ENCODE measurements at regions not wholly inside any gene's neighbourhood (a gene's known extent, or its start where the extent isn't known, plus 50 kb on each side); places are given as distances from the start of the nearest gene placed in this dataset.

GRCh38 chr2:36177282-36177681, 178.3 kb upstream of the CRIM1 start:
- no peak overlapping the region for H3K27ac ChIP-seq
- TF ChIP-seq CTCF (conservative IDR thresholded peaks at IDR 0.05), result no peak

GRCh38 chr2:36174920-36175319, 180.7 kb upstream of the CRIM1 start:
- no peak overlapping the region for H3K27ac ChIP-seq
- TF ChIP-seq CTCF (conservative IDR thresholded peaks at IDR 0.05), result no peak

- TF ChIP-seq CTCF (conservative IDR thresholded peaks at IDR 0.05), result no peak
- no peak overlapping the region for H3K27ac ChIP-seq
Observed at GRCh38 chr2:36173760-36174404, 181.7 kb upstream of the CRIM1 start.

GRCh38 chr2:36172824-36173223, 182.8 kb upstream of the CRIM1 start:
- no peak overlapping the region for H3K27ac ChIP-seq
- TF ChIP-seq CTCF (conservative IDR thresholded peaks at IDR 0.05), result no peak

DNA sequence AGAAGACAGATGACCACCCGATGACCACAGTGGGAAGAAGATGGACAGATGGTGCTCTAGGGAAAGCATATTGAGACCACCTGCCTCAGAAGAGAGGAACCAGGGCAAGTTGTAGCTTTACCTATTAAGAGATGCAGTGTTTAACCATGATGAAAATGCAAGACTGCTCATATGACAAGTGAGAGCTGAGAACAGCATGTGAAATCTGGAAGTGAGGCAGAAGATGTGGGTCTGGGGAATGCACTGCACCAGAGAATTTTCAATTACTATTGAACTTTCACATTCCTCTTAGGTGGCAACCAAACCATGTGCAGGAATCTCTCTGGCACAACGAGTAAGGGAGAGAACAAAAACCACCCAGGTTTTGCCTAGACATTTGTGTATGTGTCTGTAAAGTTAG, 184.8 kb upstream of the CRIM1 start:
- TF ChIP-seq CTCF (conservative IDR thresholded peaks at IDR 0.05), result no peak
- no peak overlapping the region for H3K27ac ChIP-seq

GRCh38 chr2:36169843-36170242, 185.7 kb upstream of the CRIM1 start:
- no peak overlapping the region for H3K27ac ChIP-seq
- no peak for TF ChIP-seq CTCF (conservative IDR thresholded peaks at IDR 0.05)

DNA sequence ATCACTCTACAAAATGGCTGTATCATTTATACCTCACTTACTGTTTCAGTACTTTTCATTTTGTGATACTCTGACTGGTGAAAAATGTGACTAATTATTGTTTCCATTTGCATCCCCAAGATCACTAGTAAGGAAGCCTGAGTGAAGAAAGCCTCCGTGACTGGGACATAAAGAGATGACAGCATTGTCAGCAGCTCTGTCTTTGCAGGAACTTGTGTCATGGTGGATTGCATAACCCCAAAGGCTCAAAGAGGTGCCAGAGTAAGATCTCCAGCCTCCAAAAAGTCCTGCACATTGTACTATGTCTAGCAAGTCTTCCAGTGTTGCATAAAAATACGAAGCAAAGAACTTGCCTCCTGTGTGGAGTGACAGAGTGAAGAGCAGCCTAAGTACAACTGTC, 187.5 kb upstream of the CRIM1 start:
- no peak overlapping the region for H3K27ac ChIP-seq
- TF ChIP-seq CTCF (conservative IDR thresholded peaks at IDR 0.05), result no peak

All from VCaP (cell line).